GM11168 (cell line): ENCODE measurements at regions not wholly inside any gene's neighbourhood (a gene's known extent, or its start where the extent isn't known, plus 50 kb on each side); places are given as distances from the start of the nearest gene placed in this dataset.

Source experiments
- in situ Hi-C: fragments of 300-500 bp; cut with MboI; formaldehyde crosslinking; loops from one replicate; pipeline ENCODE4 v1.12.0; 2022; ENCODE audit warnings: low sequenced_read_pairs; ENCODE audit not compliant: unreplicated experiment

DNA sequence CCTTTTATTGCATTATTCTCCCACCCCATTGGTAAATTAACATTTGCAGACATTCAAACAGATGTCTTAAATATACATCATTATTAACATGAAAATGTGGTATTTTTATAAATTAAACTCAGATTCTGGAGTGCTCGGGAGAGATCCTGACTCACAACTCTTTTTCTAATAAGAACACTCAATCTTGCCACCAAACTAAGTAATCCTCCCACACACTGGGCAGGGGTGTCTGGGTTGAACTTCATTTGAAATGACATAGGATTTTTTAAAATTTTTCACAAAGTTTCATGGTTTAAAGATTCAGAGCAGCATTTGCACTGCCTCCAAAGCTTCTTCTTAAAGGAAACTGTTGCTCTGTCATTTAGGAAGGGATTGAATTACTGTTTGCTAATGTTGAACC lies 754.3 kb downstream of the MECOM start:
- in situ Hi-C loops, result no loop called here

DNA sequence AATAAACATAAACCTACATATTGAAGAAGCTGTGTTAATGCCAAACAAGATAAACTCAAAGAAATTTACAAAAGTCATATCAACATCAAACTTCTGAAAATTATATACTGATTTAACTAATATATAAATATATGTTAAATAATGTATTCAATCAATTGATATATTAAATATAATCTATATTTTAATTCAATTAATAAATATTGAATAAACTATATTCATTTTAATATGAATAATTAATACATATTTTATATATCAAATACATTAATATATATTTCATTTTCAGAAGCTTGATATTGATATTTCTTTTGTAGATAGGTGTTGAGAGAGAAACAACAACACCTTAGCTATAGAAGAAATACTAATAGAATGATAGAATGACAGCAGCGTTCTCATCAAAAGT lies 768.1 kb downstream of the MECOM start:
- in situ Hi-C loops, result no loop called here

DNA sequence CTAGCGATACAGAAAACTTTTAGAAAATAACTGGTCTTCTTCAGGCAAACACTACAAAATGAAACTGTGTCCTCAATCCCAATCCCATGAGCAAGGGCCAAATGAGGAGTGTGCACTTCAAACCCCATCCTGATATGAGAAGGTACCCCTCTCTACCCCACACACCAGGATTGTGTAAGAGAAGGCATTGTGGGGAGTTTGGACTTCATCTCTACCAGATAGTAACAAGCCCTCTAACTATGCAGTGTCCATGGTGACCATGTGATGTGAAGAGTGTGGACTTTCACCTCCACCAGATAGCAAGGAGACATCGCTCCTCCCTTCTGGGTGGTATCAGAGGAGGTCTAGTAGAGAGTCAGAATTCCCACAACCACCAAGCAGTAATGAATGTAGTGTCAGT lies 769.3 kb downstream of the MECOM start:
- in situ Hi-C loops, result no loop called here

- in situ Hi-C loops, result no loop called here
These were observed 773.8 kb downstream of the MECOM start for GRCh38 chr3:168889666-168890065.

- in situ Hi-C loops, result no loop called here
These were observed 774.7 kb downstream of the MECOM start for GRCh38 chr3:168888781-168889180.

GRCh38 chr3:168885028-168885427 lies 778.5 kb downstream of the MECOM start:
- in situ Hi-C loops, result no loop called here

GRCh38 chr3:168884353-168884903 lies 779.1 kb downstream of the MECOM start:
- in situ Hi-C loops, result no loop called here

DNA sequence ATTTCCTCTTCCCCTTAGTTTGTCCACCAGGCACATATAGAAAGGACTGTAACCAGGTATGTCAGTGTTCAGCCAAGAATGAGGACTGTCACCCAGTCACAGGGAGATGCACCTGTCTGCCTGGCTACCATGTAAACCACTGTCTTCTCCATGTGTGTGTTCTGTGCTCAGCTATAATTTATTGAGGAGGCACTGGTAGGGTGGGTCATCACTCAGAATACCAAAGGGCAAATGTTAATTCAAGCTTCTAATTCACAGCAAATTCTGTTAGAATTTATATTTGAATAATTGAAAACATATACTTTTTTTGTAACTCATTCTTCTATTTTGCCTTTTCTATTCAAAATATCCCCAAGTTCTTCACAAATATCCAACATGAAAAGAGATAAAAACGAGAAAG lies 780.4 kb downstream of the MECOM start:
- in situ Hi-C loops, result no loop called here

- in situ Hi-C loops, result no loop called here
These were observed 781.7 kb downstream of the MECOM start for GRCh38 chr3:168881804-168882203.

DNA sequence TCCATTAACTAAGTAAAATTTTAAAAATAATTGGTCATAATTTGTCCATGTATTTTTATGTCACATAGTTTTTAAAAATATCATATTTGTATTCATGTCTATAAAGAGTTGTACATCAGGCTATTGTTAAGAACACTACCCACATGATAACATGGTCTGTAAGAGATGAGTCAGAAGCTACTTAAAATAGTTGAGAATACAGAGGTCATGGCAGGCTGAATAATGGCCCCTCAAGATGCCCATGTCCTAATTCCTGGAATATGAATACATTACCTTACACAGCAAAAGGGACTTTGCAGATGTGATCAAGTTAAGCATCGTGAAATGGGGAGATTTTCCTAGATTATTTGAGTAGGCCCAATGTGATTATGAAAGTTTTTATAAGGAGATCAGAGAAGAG lies 782.9 kb upstream of the GOLIM4 start:
- in situ Hi-C loops, result no loop called here

- in situ Hi-C loops, result no loop called here
These were observed 782.2 kb upstream of the GOLIM4 start for GRCh38 chr3:168877899-168878298.

DNA sequence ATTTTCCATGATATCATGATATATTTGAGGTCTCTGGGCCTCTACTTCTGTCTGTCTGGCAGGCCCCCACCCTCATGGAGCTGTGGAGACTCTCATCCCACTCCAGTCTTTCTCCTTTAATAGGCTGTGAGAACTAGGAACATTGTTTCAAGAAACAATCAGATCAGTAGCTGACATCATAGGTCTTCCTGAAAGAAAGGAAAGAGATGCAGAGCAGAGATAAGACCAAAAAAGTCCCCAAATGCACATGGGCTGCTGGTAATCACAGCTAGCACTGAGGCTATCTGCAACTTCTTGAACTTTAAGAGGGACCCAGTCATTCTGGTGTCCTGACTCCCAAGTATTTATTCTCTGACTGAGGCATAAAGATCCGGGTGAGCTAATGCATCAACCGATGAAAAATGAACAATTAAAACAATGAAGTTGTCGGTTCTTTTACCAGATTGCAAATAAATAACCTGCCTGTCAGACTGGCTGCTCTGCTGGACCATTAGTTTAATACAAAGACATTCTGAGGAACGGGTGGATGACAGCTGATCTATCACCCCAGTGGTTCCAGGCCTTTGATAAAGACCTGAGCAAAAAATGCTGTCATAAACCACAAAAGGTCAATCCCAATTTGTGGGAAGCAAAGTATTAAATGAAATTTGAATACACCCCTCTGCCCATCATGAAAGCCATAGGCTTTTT lies 780.8 kb upstream of the GOLIM4 start:
- in situ Hi-C loops, result no loop called here

DNA sequence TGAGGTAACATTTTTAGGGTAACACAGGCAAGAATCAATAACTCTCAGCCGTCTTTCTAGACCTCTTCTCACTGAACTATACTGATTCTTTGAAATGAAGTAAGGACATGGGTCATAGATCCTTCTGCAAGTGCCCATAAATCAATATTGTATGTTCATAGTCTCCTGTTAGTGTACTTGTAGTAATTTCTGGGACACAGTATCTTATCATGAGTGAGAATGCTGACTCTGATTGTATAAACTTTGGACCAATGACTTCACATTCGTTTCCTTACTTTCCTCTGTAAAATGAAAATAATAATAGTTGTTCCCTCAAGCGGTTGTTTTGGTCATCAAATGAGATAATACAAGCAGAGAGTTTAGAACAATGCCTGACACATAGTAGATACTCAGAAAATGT lies 777.1 kb upstream of the GOLIM4 start:
- in situ Hi-C loops, result no loop called here

DNA sequence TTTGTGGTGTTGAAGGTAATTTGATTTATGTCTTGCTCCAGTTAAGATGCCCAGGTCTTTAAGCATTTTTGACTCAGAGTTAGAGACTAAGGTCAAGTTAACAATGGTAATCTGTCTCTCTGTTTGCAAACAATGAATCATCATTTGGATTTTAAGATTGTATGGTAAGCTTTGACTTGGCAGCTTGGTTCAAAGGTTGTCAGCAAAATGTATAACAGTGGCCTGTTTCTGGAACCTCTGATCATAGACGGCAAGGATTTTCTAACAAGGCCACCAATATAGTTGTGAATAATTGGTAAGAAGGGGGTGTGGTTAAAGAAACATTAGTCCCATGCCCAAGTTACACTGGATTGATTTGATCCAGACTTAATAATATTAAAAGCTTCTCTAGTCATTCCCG lies 775.2 kb upstream of the GOLIM4 start:
- in situ Hi-C loops, result no loop called here

- in situ Hi-C loops, result no loop called here
These were observed 769.4 kb upstream of the GOLIM4 start for GRCh38 chr3:168865022-168865551.

DNA sequence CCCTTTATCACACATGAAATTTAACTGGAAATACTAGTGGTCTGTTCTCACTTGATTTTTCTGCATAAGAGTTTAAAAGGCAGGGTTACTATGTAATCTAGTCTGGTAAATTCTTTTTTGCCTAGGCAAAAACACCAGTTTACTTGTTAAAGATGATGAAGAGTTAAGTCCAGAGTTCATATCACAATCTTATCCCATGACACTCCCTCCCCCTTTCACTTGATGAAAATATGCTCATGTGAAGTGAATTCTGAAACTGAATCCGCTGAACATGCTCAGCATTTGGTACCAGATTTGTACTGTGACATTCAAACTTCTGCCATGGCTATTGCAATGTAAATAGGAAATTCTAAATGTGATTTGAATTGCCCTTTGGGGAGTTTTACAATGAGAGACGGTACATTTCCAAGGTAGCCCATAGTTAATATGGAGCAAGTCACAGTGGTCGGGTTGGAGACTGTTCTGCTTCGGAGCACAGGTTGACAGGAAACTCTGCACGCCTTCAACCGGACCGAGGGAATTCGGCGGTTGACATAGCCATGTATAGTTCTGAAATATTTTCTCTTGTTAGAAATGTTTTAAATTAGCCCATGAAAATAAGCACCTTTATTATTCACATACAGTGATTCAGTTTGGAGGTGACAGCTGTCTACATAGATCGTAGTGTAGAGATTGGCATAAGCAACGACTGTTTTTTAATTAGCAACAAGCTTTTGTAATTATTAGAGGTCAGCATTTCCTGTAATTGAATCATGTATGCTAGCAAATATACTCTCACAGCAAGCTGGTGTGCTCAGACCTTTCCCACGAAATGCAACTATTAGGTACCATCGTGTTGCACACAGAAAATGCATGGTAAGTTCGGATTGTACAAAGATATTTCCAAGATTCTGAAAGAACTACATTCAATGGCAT lies 768.6 kb upstream of the GOLIM4 start:
- in situ Hi-C loops, result no loop called here

GRCh38 chr3:168863561-168863960 lies 767.8 kb upstream of the GOLIM4 start:
- in situ Hi-C loops, result no loop called here

- in situ Hi-C loops, result no loop called here
These were observed 766.7 kb upstream of the GOLIM4 start for GRCh38 chr3:168862466-168862865.

DNA sequence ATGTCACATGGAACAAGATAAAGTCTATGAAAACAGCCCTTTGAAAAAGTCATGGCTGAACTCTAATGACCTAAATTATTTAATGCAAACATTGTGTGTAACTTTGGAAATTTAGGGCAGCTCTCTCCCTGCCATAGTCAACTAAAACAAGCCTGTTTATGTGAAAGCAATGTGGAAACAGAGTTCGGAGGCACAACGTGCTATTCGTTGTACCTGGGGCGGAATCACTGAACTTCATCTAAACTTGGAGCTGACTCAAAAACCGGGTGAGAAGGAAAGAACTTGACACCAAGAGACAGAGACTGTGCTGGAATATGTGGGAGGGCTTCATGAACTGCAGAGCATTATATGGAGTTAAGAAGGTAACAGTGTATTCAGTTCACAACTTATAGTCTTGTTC lies 764.9 kb upstream of the GOLIM4 start:
- in situ Hi-C loops, result no loop called here

GRCh38 chr3:168860028-168860427 lies 764.3 kb upstream of the GOLIM4 start:
- in situ Hi-C loops, result no loop called here

GRCh38 chr3:168859574-168859973 lies 763.9 kb upstream of the GOLIM4 start:
- in situ Hi-C loops, result no loop called here
